Mesenchymal stem cell (in vitro differentiated cells and primary cell): ENCODE measurements at regions not wholly inside any gene's neighbourhood (a gene's known extent, or its start where the extent isn't known, plus 50 kb on each side); places are given as distances from the start of the nearest gene placed in this dataset.

Source experiments
- DNase-seq: peaks from one replicate; pipeline ENCODE4 v3.0.0-alpha.2; 2013
- H2AFZ ChIP-seq: one replicate; pipeline ENCODE4 v1.6.1; 2013; ENCODE audit warnings: low read depth, mild to moderate bottlenecking, control low read depth, inconsistent platforms, low read length, moderate library complexity
- H2AK5ac ChIP-seq: 2 replicates; pipeline ENCODE4 v1.6.1; 2013; ENCODE audit warnings: low read length, moderate library complexity, mild to moderate bottlenecking, inconsistent platforms; ENCODE audit not compliant: severe bottlenecking
- H2BK120ac ChIP-seq: one replicate; pipeline ENCODE4 v1.6.1; 2013; ENCODE audit warnings: low read depth, mild to moderate bottlenecking, inconsistent platforms, low read length, moderate library complexity
- H2BK12ac ChIP-seq, 2 experiments: one replicate each; pipeline ENCODE4 v1.6.1; 2013; ENCODE audit warnings: inconsistent platforms in 2 of 2, low read length in 2 of 2, mild to moderate bottlenecking in 2 of 2, moderate library complexity in 2 of 2, control low read depth in 1 of 2
- H2BK15ac ChIP-seq: one replicate; pipeline ENCODE4 v1.6.1; 2013; ENCODE audit warnings: mild to moderate bottlenecking, low read depth, inconsistent platforms; ENCODE audit not compliant: poor library complexity, severe bottlenecking
- H2BK5ac ChIP-seq: 2 replicates; pipeline ENCODE4 v1.6.1; 2013; ENCODE audit warnings: low read depth, mild to moderate bottlenecking, low read length, control low read depth, inconsistent platforms; ENCODE audit not compliant: poor library complexity, severe bottlenecking
- H3K14ac ChIP-seq, 2 experiments: one replicate each; pipeline ENCODE4 v1.6.1; 2013; ENCODE audit warnings: inconsistent platforms in 2 of 2, low read length in 2 of 2, control low read depth in 1 of 2, mild to moderate bottlenecking in 1 of 2, moderate library complexity in 1 of 2
- H3K18ac ChIP-seq, 2 experiments: one replicate each; pipeline ENCODE4 v1.6.1; 2013; ENCODE audit warnings: inconsistent platforms in 2 of 2, low read length in 2 of 2, control low read depth in 1 of 2, low read depth in 1 of 2, mild to moderate bottlenecking in 1 of 2
- H3K23ac ChIP-seq, 2 experiments: one replicate each; pipeline ENCODE4 v1.6.1; 2013; ENCODE audit warnings: inconsistent platforms in 2 of 2, low read length in 2 of 2, mild to moderate bottlenecking in 2 of 2, moderate library complexity in 2 of 2, control low read depth in 1 of 2
- H3K27ac ChIP-seq: 2 replicates; pipeline ENCODE4 v1.5.1; 2013; ENCODE audit warnings: mild to moderate bottlenecking, moderate library complexity, low read length, control low read depth, inconsistent platforms; ENCODE audit not compliant: poor library complexity, severe bottlenecking
- H3K27me3 ChIP-seq, 2 experiments: 2 replicates each; pipeline versions ENCODE4 v1.6.1 to v1.7.0; 2013; ENCODE audit warnings: low read length in 2 of 2, mild to moderate bottlenecking in 2 of 2, moderate library complexity in 2 of 2, control low read depth in 1 of 2, inconsistent platforms in 1 of 2; ENCODE audit not compliant: control insufficient read depth in 1 of 2, insufficient read depth in 1 of 2
- H3K36me3 ChIP-seq, 2 experiments: 2 replicates each; pipeline versions ENCODE4 v1.6.1 to v1.7.0; 2013; ENCODE audit warnings: low read length in 2 of 2, control low read depth in 1 of 2, inconsistent platforms in 1 of 2, low read depth in 1 of 2, mild to moderate bottlenecking in 1 of 2; ENCODE audit not compliant: insufficient read depth in 2 of 2, control insufficient read depth in 1 of 2
- H3K4ac ChIP-seq, 2 experiments: one replicate each; pipeline ENCODE4 v1.6.1; 2013; ENCODE audit warnings: inconsistent platforms in 2 of 2, low read length in 2 of 2, mild to moderate bottlenecking in 2 of 2, moderate library complexity in 2 of 2, control low read depth in 1 of 2, low read depth in 1 of 2
- H3K4me1 ChIP-seq: 2 replicates; pipeline ENCODE4 v1.6.1; 2013; ENCODE audit warnings: low read depth, low read length, control low read depth; ENCODE audit not compliant: control insufficient read depth, insufficient read depth
- H3K4me2 ChIP-seq: 2 replicates; pipeline ENCODE4 v1.6.1; 2013; ENCODE audit warnings: low read length, mild to moderate bottlenecking, inconsistent platforms; ENCODE audit not compliant: poor library complexity, severe bottlenecking
- H3K4me3 ChIP-seq, 2 experiments: 2 replicates each; pipeline versions ENCODE4 v1.5.1 to v1.7.0; 2013; ENCODE audit warnings: low read length in 2 of 2, mild to moderate bottlenecking in 2 of 2, control low read depth in 1 of 2, low read depth in 1 of 2; ENCODE audit not compliant: insufficient read depth in 1 of 2
- H3K79me1 ChIP-seq: replicated peaks from 2 replicates; pipeline ENCODE4 v1.6.1; 2013; ENCODE audit warnings: mild to moderate bottlenecking, control low read depth, low read length, inconsistent platforms; ENCODE audit not compliant: poor library complexity, severe bottlenecking
- H3K9ac ChIP-seq: 2 replicates; pipeline ENCODE4 v1.7.0; 2013; ENCODE audit warnings: mild to moderate bottlenecking, low read length, moderate library complexity
- H3K9me3 ChIP-seq: 2 replicates; pipeline ENCODE4 v1.7.0; 2013; ENCODE audit warnings: mild to moderate bottlenecking, low read length; ENCODE audit not compliant: control insufficient read depth
- H4K8ac ChIP-seq: one replicate; pipeline ENCODE4 v1.6.1; 2013; ENCODE audit warnings: inconsistent platforms, mild to moderate bottlenecking, low read length, moderate library complexity
- H4K91ac ChIP-seq: one replicate; pipeline ENCODE4 v1.6.1; 2013; ENCODE audit warnings: mild to moderate bottlenecking, low read length, inconsistent platforms
- WGBS: methylation state at CpG from one replicate; pipeline ENCODE4 v1.1.7; 2013; ENCODE audit warnings: mixed read lengths; 5-methylcytosine and 5-hydroxymethylcytosine counted together

- Histone ChIP-seq H2AFZ (no peak overlapping the region), H3K9me3 (no peaks in the 10 kb centered on the region), H3K14ac (no peak overlapping the region), H3K4me2 (no peak overlapping the region), H3K23ac (no peak overlapping the region), H3K27me3 (no peaks in the 10 kb centered on the region), H2AK5ac (no peak overlapping the region), H2BK15ac (no peak overlapping the region), H3K18ac (no peak overlapping the region), H2BK12ac (no peak overlapping the region), H3K4me1 (no peaks in the 10 kb centered on the region), H3K36me3 (no peaks in the 10 kb centered on the region), H4K8ac (no peak overlapping the region), H2BK5ac (no peak overlapping the region), H2BK120ac (no peak overlapping the region), H3K9ac (no peak overlapping the region), H3K27ac (no peak overlapping the region), H3K4me3 (no peak overlapping the region), H4K91ac (no peak overlapping the region), H3K79me1 (no peaks in the 10 kb centered on the region), H3K4ac (no peak overlapping the region)
- DNase-seq: no peak
These were observed 222.3 kb upstream of the NAV3 start for GRCh38 chr12:77608271-77608824.

- H3K4me2 ChIP-seq: no peak overlapping the region
- no peaks in the 10 kb centered on the region for H3K27me3 ChIP-seq
- H3K23ac ChIP-seq: no peak overlapping the region
- H3K9me3 ChIP-seq: no peaks in the 10 kb centered on the region
- no peak overlapping the region for H3K14ac ChIP-seq
- H2AFZ ChIP-seq: no peak overlapping the region
- H2BK15ac ChIP-seq: no peak overlapping the region
- H2BK12ac ChIP-seq: no peak overlapping the region
- H3K79me1 ChIP-seq: no peaks in the 10 kb centered on the region
- no peak for DNase-seq
- no peak overlapping the region for H4K91ac ChIP-seq
- no peak overlapping the region for H2BK5ac ChIP-seq
- no peak overlapping the region for H3K18ac ChIP-seq
- no peak overlapping the region for H3K9ac ChIP-seq
- no peak overlapping the region for H3K27ac ChIP-seq
- H3K36me3 ChIP-seq: no peaks in the 10 kb centered on the region
- H3K4ac ChIP-seq: no peak overlapping the region
- H2BK120ac ChIP-seq: no peak overlapping the region
- no peak overlapping the region for H3K4me3 ChIP-seq
- no peak overlapping the region for H4K8ac ChIP-seq
- no peaks in the 10 kb centered on the region for H3K4me1 ChIP-seq
- no peak overlapping the region for H2AK5ac ChIP-seq
These were observed 224.3 kb upstream of the NAV3 start for GRCh38 chr12:77606348-77606747.

- Histone ChIP-seq H3K4me3 (no peak overlapping the region), H3K27ac (no peak overlapping the region), H4K8ac (no peak overlapping the region), H3K27me3 (no peaks in the 10 kb centered on the region), H3K4ac (no peak overlapping the region), H3K18ac (no peak overlapping the region), H2BK15ac (no peak overlapping the region), H2BK12ac (no peak overlapping the region), H3K9ac (no peak overlapping the region), H3K36me3 (no peaks in the 10 kb centered on the region), H4K91ac (no peak overlapping the region), H3K79me1 (no peaks in the 10 kb centered on the region), H3K14ac (no peak overlapping the region), H2BK5ac (no peak overlapping the region), H3K23ac (no peak overlapping the region), H2AK5ac (no peak overlapping the region), H3K9me3 (no peaks in the 10 kb centered on the region), H3K4me1 (no peaks in the 10 kb centered on the region), H2BK120ac (no peak overlapping the region), H3K4me2 (no peak overlapping the region), H2AFZ (no peak overlapping the region)
- DNase-seq: no peak
These were observed 226.7 kb upstream of the NAV3 start for GRCh38 chr12:77603946-77604345.

GRCh38 chr12:77601069-77601468 lies 229.6 kb upstream of the NAV3 start:
- Histone ChIP-seq H2BK12ac (no peak overlapping the region), H2BK15ac (no peak overlapping the region), H3K36me3 (no peaks in the 10 kb centered on the region), H2BK120ac (no peak overlapping the region), H2AK5ac (no peak overlapping the region), H4K8ac (no peak overlapping the region), H3K4me2 (no peak overlapping the region), H3K27me3 (no peaks in the 10 kb centered on the region), H3K14ac (no peak overlapping the region), H4K91ac (no peak overlapping the region), H3K23ac (no peak overlapping the region), H2BK5ac (no peak overlapping the region), H3K4ac (no peak overlapping the region), H3K9ac (no peak overlapping the region), H3K9me3 (no peaks in the 10 kb centered on the region), H3K4me1 (no peaks in the 10 kb centered on the region), H2AFZ (no peak overlapping the region), H3K27ac (no peak overlapping the region), H3K4me3 (no peak overlapping the region), H3K79me1 (no peaks in the 10 kb centered on the region), H3K18ac (no peak overlapping the region)
- no peak for DNase-seq
- WGBS: 89% methylated on average over 2 of the region's 2 CpGs
